ENCODE measurements at regions not wholly inside any gene's neighbourhood (a gene's known extent, or its start where the extent isn't known, plus 50 kb on each side); places are given as distances from the start of the nearest gene placed in this dataset.

DNA sequence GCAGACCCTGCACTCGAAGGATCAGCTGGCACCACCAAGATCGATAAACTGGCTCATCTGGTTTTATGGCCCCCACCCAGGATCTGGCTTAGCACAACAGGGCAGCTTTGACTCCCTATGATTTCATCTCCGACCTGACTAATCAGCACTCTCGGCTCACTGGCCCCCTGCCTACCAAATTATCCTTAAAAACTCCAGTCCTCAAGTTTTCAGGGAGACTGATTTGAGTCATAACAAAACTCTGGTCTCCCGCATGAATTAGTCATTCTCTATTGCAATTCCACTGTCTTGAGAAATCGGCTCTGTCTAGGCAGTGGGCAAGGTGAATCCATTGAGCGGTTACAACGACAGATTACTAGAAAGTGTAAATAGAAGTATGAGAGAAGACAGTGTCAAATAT is 521.9 kb upstream of the RGMA start:
- H3K4me1 ChIP-seq (ENCODE audit: control insufficient read depth in 1 of 2, insufficient read depth in 2 of 2, low read length in 2 of 2): no peaks in the 10 kb centered on the region
- no peak overlapping the region for H3K9ac ChIP-seq (ENCODE audit: low read length)
- no peaks in the 10 kb centered on the region for H3K27me3 ChIP-seq (ENCODE audit: insufficient read depth, low read length)
- ATAC-seq (no peak), DNase-seq (ENCODE audit: low read depth, low spot score) (no peak)
- no peaks in the 10 kb centered on the region for H3K9me2 ChIP-seq (ENCODE audit: insufficient read depth)
- H3K4me2 ChIP-seq (ENCODE audit: low read length): no peak overlapping the region
- POLR2A ChIA-PET: no interaction called here
- no peak overlapping the region for H3K4me3 ChIP-seq (replicated peaks in 1 of 2; ENCODE audit: low read depth in 1 of 2, low read length in 2 of 2)
- RAD21 ChIA-PET (ENCODE audit: low non-redundant PET in 1 of 2, low total read pairs in 2 of 2, uncharacterized antibody in 2 of 2, unreplicated experiment in 2 of 2): no interaction called here
- no peaks in the 10 kb centered on the region for H3K79me2 ChIP-seq (ENCODE audit: insufficient read depth, low read length)
- H3K36me3 ChIP-seq (ENCODE audit: control insufficient read depth in 1 of 2, insufficient read depth in 2 of 2, low read length in 2 of 2): no peaks in the 10 kb centered on the region
- no peak overlapping the region for H2AFZ ChIP-seq (ENCODE audit: low read depth, low read length, poor library complexity, severe bottlenecking)
- H3K9me3 ChIP-seq (ENCODE audit: control insufficient read depth in 1 of 2, insufficient read depth in 1 of 2, low read depth in 1 of 2, low read length in 2 of 2): 0 out of 4 replicates have a peak, but pooled peaks cover 0 to 4% of the 10 kb centered on the region in 2 experiments
- intact Hi-C loops (cut with micrococcal nuclease): no loop called here
- TF ChIP-seq ELF1 (IDR thresholded peaks at IDR 0.05; ENCODE audit: borderline replicate concordance, low read depth): no peak
- no peak for TF ChIP-seq EZH2 (IDR thresholded peaks at IDR 0.05)
- TF ChIP-seq SP1 (IDR thresholded peaks at IDR 0.05; ENCODE audit: low read depth): no peak
- no peak for TF ChIP-seq TCF7L2 (IDR thresholded peaks at IDR 0.05; ENCODE audit: borderline replicate concordance, extremely low read depth, insufficient read depth, insufficient read length)
- no peak for TF ChIP-seq RAD21 (IDR thresholded peaks at IDR 0.05; ENCODE audit: low read depth)
- TF ChIP-seq EZH2phosphoT487 (IDR thresholded peaks at IDR 0.05; ENCODE audit: borderline replicate concordance): no peak
- no peak for TF ChIP-seq SRF (IDR thresholded peaks at IDR 0.05; ENCODE audit: low read depth)
- no peak for TF ChIP-seq EGR1 (IDR thresholded peaks at IDR 0.05; ENCODE audit: low read depth)
- no peak for TF ChIP-seq SIN3A (IDR thresholded peaks at IDR 0.05; ENCODE audit: low read depth)
- H3K27ac ChIP-seq (ENCODE audit: low read depth, low read length): no peak overlapping the region
- CTCF ChIA-PET: no interaction called here
- no TSS peak for BruUV-seq (replicated peaks)
- no peaks in the 10 kb centered on the region for H4K20me1 ChIP-seq (ENCODE audit: insufficient read depth)

- POLR2A ChIA-PET: no interaction called here
- intact Hi-C loops (cut with micrococcal nuclease): no loop called here
- H3K9me2 ChIP-seq (ENCODE audit: insufficient read depth): no peaks in the 10 kb centered on the region
- H4K20me1 ChIP-seq (ENCODE audit: insufficient read depth): no peaks in the 10 kb centered on the region
- H3K4me3 ChIP-seq (replicated peaks in 1 of 2; ENCODE audit: low read depth in 1 of 2, low read length in 2 of 2): no peak overlapping the region
- TF ChIP-seq YY1 (IDR thresholded peaks at IDR 0.05; ENCODE audit: extremely low read depth, insufficient replicate concordance, low read depth, low read length) (no peak), SIN3A (IDR thresholded peaks at IDR 0.05; ENCODE audit: low read depth) (no peak), ELF1 (IDR thresholded peaks at IDR 0.05; ENCODE audit: borderline replicate concordance, low read depth) (no peak), SRF (IDR thresholded peaks at IDR 0.05; ENCODE audit: low read depth) (no peak), JUND (IDR thresholded peaks at IDR 0.05) (no peak), EZH2 (IDR thresholded peaks at IDR 0.05) (no peak), POLR2A (IDR thresholded peaks at IDR 0.05; ENCODE audit: borderline replicate concordance, extremely low read depth, insufficient read depth, insufficient read length) (no peak), TCF7L2 (IDR thresholded peaks at IDR 0.05; ENCODE audit: borderline replicate concordance, extremely low read depth, insufficient read depth, insufficient read length) (no peak), CBX3 (IDR thresholded peaks at IDR 0.05; ENCODE audit: low read depth) (no peak), ZNF274 (IDR thresholded peaks at IDR 0.05; ENCODE audit: low read depth, low read length) (no peak), RAD21 (IDR thresholded peaks at IDR 0.05; ENCODE audit: low read depth) (no peak), CEBPB (IDR thresholded peaks at IDR 0.05; ENCODE audit: low read depth) (no peak), FOSL1 (IDR thresholded peaks at IDR 0.05; ENCODE audit: low read depth) (no peak)
- TF ChIP-seq, protein P1, sequence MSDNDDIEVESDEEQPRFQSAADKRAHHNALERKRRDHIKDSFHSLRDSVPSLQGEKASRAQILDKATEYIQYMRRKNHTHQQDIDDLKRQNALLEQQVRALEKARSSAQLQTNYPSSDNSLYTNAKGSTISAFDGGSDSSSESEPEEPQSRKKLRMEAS (IDR thresholded peaks at IDR 0.05): no peak
- TF ChIP-seq, protein P2, sequence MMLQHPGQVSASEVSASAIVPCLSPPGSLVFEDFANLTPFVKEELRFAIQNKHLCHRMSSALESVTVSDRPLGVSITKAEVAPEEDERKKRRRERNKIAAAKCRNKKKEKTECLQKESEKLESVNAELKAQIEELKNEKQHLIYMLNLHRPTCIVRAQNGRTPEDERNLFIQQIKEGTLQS (IDR thresholded peaks at IDR 0.05): no peak
- TF ChIP-seq, protein P3, sequence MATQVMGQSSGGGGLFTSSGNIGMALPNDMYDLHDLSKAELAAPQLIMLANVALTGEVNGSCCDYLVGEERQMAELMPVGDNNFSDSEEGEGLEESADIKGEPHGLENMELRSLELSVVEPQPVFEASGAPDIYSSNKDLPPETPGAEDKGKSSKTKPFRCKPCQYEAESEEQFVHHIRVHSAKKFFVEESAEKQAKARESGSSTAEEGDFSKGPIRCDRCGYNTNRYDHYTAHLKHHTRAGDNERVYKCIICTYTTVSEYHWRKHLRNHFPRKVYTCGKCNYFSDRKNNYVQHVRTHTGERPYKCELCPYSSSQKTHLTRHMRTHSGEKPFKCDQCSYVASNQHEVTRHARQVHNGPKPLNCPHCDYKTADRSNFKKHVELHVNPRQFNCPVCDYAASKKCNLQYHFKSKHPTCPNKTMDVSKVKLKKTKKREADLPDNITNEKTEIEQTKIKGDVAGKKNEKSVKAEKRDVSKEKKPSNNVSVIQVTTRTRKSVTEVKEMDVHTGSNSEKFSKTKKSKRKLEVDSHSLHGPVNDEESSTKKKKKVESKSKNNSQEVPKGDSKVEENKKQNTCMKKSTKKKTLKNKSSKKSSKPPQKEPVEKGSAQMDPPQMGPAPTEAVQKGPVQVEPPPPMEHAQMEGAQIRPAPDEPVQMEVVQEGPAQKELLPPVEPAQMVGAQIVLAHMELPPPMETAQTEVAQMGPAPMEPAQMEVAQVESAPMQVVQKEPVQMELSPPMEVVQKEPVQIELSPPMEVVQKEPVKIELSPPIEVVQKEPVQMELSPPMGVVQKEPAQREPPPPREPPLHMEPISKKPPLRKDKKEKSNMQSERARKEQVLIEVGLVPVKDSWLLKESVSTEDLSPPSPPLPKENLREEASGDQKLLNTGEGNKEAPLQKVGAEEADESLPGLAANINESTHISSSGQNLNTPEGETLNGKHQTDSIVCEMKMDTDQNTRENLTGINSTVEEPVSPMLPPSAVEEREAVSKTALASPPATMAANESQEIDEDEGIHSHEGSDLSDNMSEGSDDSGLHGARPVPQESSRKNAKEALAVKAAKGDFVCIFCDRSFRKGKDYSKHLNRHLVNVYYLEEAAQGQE (IDR thresholded peaks at IDR 0.05; ENCODE audit: low read depth): no peak
- no peaks in the 10 kb centered on the region for H3K79me2 ChIP-seq (ENCODE audit: insufficient read depth, low read length)
- peaks cover 0 to 3% of the 10 kb centered on the region in 2 experiments; a peak in 1 of 4 replicates for H3K9me3 ChIP-seq (ENCODE audit: control insufficient read depth in 1 of 2, insufficient read depth in 1 of 2, low read depth in 1 of 2, low read length in 2 of 2)
- RAD21 ChIA-PET (ENCODE audit: low non-redundant PET in 1 of 2, low total read pairs in 2 of 2, uncharacterized antibody in 2 of 2, unreplicated experiment in 2 of 2): no interaction called here
- CTCF ChIA-PET: no interaction called here
- BruUV-seq (replicated peaks): no TSS peak
- DNase-seq (ENCODE audit: low read depth, low spot score) (no peak), ATAC-seq (no peak)
- H3K4me1 ChIP-seq (ENCODE audit: control insufficient read depth in 1 of 2, insufficient read depth in 2 of 2, low read length in 2 of 2): no peaks in the 10 kb centered on the region
- no peaks in the 10 kb centered on the region for H3K36me3 ChIP-seq (ENCODE audit: control insufficient read depth in 1 of 2, insufficient read depth in 2 of 2, low read length in 2 of 2)
- no peak overlapping the region for H3K9ac ChIP-seq (ENCODE audit: low read length)
- no peak overlapping the region for H3K4me2 ChIP-seq (ENCODE audit: low read length)
- no peak overlapping the region for H2AFZ ChIP-seq (ENCODE audit: low read depth, low read length, poor library complexity, severe bottlenecking)
- no peak overlapping the region for H3K27ac ChIP-seq (ENCODE audit: low read depth, low read length)
- H3K27me3 ChIP-seq (ENCODE audit: insufficient read depth, low read length): no peaks in the 10 kb centered on the region
Measured at GRCh38 chr15:93608643-93609148, 519.7 kb upstream of the RGMA start.
